ENCODE measurements at regions not wholly inside any gene's neighbourhood (a gene's known extent, or its start where the extent isn't known, plus 50 kb on each side); places are given as distances from the start of the nearest gene placed in this dataset.

- H3K79me2 ChIP-seq (ENCODE audit: control insufficient read depth, insufficient read depth, low read length) = no peaks in the 10 kb centered on the region
- H3K9me3 Mint-ChIP-seq (ENCODE audit: insufficient read depth) = no peaks in the 10 kb centered on the region
- H3K9ac ChIP-seq (ENCODE audit: low read length) = no peak overlapping the region
- H3K27ac Mint-ChIP-seq = no peak overlapping the region
- H3K27me3 ChIP-seq (replicated peaks in 1 of 4; ENCODE audit: control extremely low read depth in 1 of 4, control insufficient read depth in 3 of 4, insufficient read depth in 4 of 4, low read length in 3 of 4) = no peaks in the 10 kb centered on the region
- whole genome bisulfite sequencing (ENCODE audit: insufficient coverage) = no CpG with 5 or more reads among the region's 5 CpGs
- ChIA-PET CTCF (interaction anchor here (0.7 to 6.9 kb wide), 8 partner anchors 9 to 1465 kb away, joined by 3 to 102 read pairs (median 6); partner anchors contain the start of gene KLF6), POLR2A (no interaction called here)
- peaks cover 7% of the 10 kb centered on the region for H3K4me1 Mint-ChIP-seq
- H3K4me3 ChIP-seq (ENCODE audit: control extremely low read depth in 1 of 5, extremely low read depth in 1 of 5, insufficient read depth in 1 of 5, low read depth in 2 of 5, low read length in 4 of 5) = no peak overlapping the region
- no peaks in the 10 kb centered on the region for H4K20me1 ChIP-seq (ENCODE audit: control insufficient read depth, insufficient read depth, low read length, poor library complexity, severe bottlenecking)
- intact Hi-C loops (cut with micrococcal nuclease) = loop anchor here (1.0 to 10.0 kb wide), 6 partner anchors 111 to 1463 kb away; no protein-coding TSS in a partner anchor
- peaks cover 4% of the 10 kb centered on the region for H3K27me3 Mint-ChIP-seq
- no peak for TF ChIP-seq EZH2 (IDR thresholded peaks at IDR 0.05; ENCODE audit: borderline replicate concordance, insufficient read depth, low read depth, low read length, poor library complexity, severe bottlenecking)
- no peak for TF ChIP-seq CTCF (IDR thresholded peaks at IDR 0.05)
- no peak overlapping the region for H3K4me2 ChIP-seq (replicated peaks; ENCODE audit: low read depth, low read length, poor library complexity, severe bottlenecking)
- ATAC-seq (ENCODE audit: low read depth) (no peak), DNase-seq (no peak)
- no peaks in the 10 kb centered on the region for H3K9me3 ChIP-seq (ENCODE audit: control extremely low read depth in 1 of 3, control insufficient read depth in 2 of 3, insufficient read depth in 1 of 3, low read length in 2 of 3)
- H3K4me3 Mint-ChIP-seq = no peak overlapping the region
- no peaks in the 10 kb centered on the region for H3K4me1 ChIP-seq (ENCODE audit: control insufficient read depth in 2 of 2, insufficient read depth in 2 of 2, low read length in 2 of 2)
- H2AFZ ChIP-seq (ENCODE audit: insufficient read depth, low read depth, low read length, poor library complexity, severe bottlenecking) = no peak overlapping the region
- no peaks in the 10 kb centered on the region for H3K36me3 ChIP-seq (replicated peaks in 1 of 2; ENCODE audit: control extremely low read depth in 1 of 2, control insufficient read depth in 1 of 2, extremely low read depth in 1 of 2, insufficient read depth in 2 of 2, low read length in 1 of 2)
- H3K27ac ChIP-seq (ENCODE audit: low read length in 2 of 2) = no peak overlapping the region
Observed at GRCh38 chr10:4655879-4656278, 170.1 kb upstream of the AKR1E2 start.

- no peaks in the 10 kb centered on the region for H3K79me2 ChIP-seq (ENCODE audit: control insufficient read depth, insufficient read depth, low read length)
- no peaks in the 10 kb centered on the region for H3K36me3 ChIP-seq (replicated peaks in 1 of 2; ENCODE audit: control extremely low read depth in 1 of 2, control insufficient read depth in 1 of 2, extremely low read depth in 1 of 2, insufficient read depth in 2 of 2, low read length in 1 of 2)
- whole genome bisulfite sequencing (ENCODE audit: insufficient coverage) = 86% methylated on average over 1 of the region's 3 CpGs
- peaks cover 7% of the 10 kb centered on the region for H3K4me1 Mint-ChIP-seq
- intact Hi-C loops (cut with micrococcal nuclease) = loop anchor here (5.0 to 10.0 kb wide), 2 partner anchors 781 to 918 kb away; no protein-coding TSS in a partner anchor
- no peak overlapping the region for H3K27ac ChIP-seq (ENCODE audit: low read length in 2 of 2)
- no peak overlapping the region for H3K27ac Mint-ChIP-seq
- H3K9me3 ChIP-seq (ENCODE audit: control extremely low read depth in 1 of 3, control insufficient read depth in 2 of 3, insufficient read depth in 1 of 3, low read length in 2 of 3) = no peaks in the 10 kb centered on the region
- no peak overlapping the region for H3K9ac ChIP-seq (ENCODE audit: low read length)
- H3K4me1 ChIP-seq (ENCODE audit: control insufficient read depth in 2 of 2, insufficient read depth in 2 of 2, low read length in 2 of 2) = no peaks in the 10 kb centered on the region
- no peak overlapping the region for H3K4me3 Mint-ChIP-seq
- no peaks in the 10 kb centered on the region for H3K27me3 ChIP-seq (replicated peaks in 1 of 4; ENCODE audit: control extremely low read depth in 1 of 4, control insufficient read depth in 3 of 4, insufficient read depth in 4 of 4, low read length in 3 of 4)
- no peak overlapping the region for H2AFZ ChIP-seq (ENCODE audit: insufficient read depth, low read depth, low read length, poor library complexity, severe bottlenecking)
- ChIA-PET POLR2A (interaction anchor here (0.6 kb wide), 1 partner anchor 1569 kb away, joined by 3 read pairs; no protein-coding TSS in a partner anchor), CTCF (interaction anchor here (0.7 to 6.9 kb wide), 8 partner anchors 10 to 1465 kb away, joined by 3 to 102 read pairs (median 6); partner anchors contain the start of gene KLF6)
- no peak for DNase-seq
- H4K20me1 ChIP-seq (ENCODE audit: control insufficient read depth, insufficient read depth, low read length, poor library complexity, severe bottlenecking) = no peaks in the 10 kb centered on the region
- no peak overlapping the region for H3K4me2 ChIP-seq (replicated peaks; ENCODE audit: low read depth, low read length, poor library complexity, severe bottlenecking)
- H3K27me3 Mint-ChIP-seq = peaks cover under 1% of the 10 kb centered on the region
- H3K4me3 ChIP-seq (ENCODE audit: control extremely low read depth in 1 of 5, extremely low read depth in 1 of 5, insufficient read depth in 1 of 5, low read depth in 2 of 5, low read length in 4 of 5) = no peak overlapping the region
- TF ChIP-seq EZH2 (IDR thresholded peaks at IDR 0.05; ENCODE audit: borderline replicate concordance, insufficient read depth, low read depth, low read length, poor library complexity, severe bottlenecking) (no peak), CTCF (IDR thresholded peaks at IDR 0.05) (no peak)
- no peaks in the 10 kb centered on the region for H3K9me3 Mint-ChIP-seq (ENCODE audit: insufficient read depth)
- no peak for ATAC-seq (ENCODE audit: low read depth)
Observed at GRCh38 chr10:4655406-4655805, 170.6 kb upstream of the AKR1E2 start.

Data from B cell (primary cell).